GDM1 (cell line): ENCODE measurements at regions not wholly inside any gene's neighbourhood (a gene's known extent, or its start where the extent isn't known, plus 50 kb on each side); places are given as distances from the start of the nearest gene placed in this dataset.
"Not testable (repeated sequence)": the region's sequence is repeated elsewhere in the genome, so short reads cannot be mapped to it uniquely, and the experiment has no call there.

Experiments
- DNase-seq: peaks from one replicate; lab custom pipeline; 2025; lab: John Stamatoyannopoulos, UW

GRCh38 chr10:29794776-29795611 is 160.2 kb upstream of the SVIL start:
- DNase-seq, result no peak

DNA sequence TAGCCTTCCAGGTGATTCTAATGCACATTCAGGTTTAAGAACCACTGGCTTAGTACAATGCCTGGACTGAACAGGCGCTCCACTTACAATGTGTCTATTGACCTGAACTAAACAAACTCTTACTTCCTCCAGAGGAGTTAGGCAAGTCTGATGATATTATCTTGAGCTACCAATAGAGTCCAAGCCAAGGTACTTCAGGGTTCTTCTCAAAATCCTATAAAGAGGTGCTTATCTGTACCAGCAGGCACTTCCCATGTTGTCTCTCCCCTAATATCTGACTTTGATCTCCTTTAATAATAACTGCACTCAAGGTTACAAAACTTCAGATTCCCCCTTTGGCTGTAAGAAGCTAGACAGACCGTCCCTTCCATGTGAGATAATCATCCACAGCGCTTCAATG is 157.0 kb upstream of the SVIL start:
- DNase-seq, result no peak

GRCh38 chr10:29790207-29790606 is 155.4 kb upstream of the SVIL start:
- no peak for DNase-seq

DNA sequence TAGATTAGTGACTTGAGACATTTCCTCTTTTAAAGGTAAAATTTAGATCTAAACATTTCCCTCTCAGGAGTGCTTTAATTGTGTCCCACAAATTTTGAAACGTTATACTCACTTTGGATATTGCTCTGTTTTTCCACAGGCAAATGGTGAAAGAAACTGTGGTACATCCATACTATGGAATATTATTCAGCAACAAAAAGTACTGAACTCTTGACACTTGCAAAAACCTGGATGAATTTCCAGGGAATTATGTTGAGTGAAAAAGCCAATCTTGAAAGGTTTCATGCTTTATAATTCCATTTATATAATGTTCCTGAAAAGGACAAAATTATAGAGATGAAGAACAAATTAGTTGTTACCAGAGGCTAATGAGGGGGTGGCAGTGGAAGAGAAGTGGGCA is 153.3 kb upstream of the SVIL start:
- DNase-seq, result no peak

DNA sequence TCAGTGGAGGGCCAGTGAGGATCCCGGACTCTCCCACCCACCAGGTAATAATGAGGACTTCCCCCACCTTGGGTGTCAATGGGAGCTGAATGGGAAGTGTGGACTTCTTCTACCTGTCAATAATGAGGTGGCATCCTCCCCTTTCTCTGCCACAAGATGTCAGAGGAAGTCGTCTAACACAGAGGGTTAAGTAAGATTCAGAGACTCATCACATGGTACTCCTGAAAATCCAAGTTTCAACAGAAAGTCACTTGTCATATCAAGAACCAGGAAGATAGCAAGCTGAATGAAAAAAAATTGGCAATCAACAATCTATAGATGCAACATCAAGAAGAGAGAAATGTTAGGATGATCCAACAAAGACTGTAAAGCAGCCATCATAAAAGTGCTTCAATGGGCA is 150.9 kb upstream of the SVIL start:
- no peak for DNase-seq

DNA sequence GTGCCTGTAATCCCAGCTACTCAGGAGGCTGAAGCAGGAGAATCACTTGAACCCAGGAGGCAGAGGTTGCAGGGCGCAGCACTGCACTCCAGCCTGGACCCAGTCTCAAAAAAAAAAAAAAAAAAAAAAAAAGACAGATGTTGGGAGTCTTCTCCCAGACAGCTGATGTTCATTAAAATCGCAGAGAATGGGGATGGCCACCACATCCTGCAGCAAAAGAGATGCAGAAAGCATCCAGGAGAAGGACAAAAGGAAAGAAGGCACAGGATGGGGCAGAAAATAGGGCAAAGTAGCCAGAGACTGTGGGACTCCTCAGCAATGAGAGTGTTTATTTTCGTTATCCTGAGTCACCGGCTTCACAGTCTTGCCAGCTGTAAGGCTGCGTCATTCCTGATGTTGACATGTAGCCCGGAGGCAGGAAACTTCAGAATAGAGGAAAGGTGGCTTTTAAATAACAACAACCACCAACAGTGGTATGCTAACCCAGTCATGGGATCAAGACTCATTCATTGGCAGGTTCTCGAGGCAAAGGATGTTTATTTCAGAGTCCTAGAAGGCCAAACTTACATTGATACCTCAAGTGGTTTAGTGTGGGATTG is 149.5 kb upstream of the SVIL start:
- DNase-seq, result no peak

DNA sequence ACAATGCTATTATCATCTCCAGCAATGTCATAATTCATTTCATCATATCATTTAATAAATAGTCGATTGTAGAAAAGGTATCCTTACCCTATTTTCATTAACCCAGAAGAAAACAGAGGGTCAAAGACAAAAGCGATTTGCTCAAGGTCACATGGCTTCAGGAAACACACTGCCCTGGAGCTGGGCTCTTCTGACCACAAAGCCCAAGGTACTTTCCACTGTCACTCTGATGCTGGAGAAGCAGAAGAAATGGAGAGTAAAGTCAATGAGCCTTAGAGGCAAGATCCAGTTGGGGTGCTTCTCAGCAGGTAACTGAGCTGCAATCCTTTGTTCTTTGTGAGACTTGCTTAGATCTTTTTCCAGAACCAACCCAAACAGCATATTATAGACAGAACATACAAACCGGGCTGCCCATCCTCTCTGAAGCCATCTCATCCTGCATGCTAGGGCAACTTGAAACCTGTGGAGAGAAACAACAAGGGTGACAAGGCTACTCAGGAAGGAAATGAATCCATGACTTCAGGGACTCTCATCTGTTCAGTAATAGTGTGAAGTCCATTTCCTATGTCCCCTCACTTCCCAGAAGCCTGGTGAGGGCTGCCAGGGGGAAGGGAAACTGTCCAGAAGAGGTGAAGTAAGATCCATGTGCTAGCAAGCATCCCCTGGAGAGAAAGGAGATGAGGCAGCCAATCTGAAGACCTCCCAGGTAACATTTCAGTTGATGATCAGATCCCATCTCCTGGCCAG is 148.6 kb upstream of the SVIL start:
- no peak for DNase-seq

- DNase-seq, result no peak
Measured at GRCh38 chr10:29780639-29781038, 145.9 kb upstream of the SVIL start.

- no peak for DNase-seq
Measured at GRCh38 chr10:29780096-29780495, 145.3 kb upstream of the SVIL start.

GRCh38 chr10:29776246-29776645 is 141.5 kb upstream of the SVIL start:
- DNase-seq, result no peak

GRCh38 chr10:29774475-29774874 is 139.7 kb upstream of the SVIL start:
- DNase-seq, result no peak

DNA sequence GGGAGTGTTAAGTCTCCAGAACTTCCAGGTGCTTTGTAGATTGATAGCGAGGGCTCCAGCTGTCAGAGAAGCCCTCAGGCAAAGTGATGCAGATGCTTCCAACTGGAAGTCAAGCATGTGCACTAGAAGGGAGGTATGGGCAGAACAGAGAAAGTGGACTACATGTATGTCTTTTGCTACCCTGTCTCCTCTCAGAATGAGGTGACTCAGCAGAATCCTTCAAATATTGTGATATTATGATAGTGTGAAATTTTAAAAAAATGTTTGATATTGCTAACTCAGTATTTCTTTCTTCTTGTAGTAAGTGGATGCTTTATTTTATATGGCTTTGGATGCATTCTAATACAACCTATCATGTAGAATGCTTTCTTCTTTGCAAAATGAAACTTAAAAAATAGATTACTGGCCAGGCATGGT is 138.9 kb upstream of the SVIL start:
- no peak for DNase-seq

DNA sequence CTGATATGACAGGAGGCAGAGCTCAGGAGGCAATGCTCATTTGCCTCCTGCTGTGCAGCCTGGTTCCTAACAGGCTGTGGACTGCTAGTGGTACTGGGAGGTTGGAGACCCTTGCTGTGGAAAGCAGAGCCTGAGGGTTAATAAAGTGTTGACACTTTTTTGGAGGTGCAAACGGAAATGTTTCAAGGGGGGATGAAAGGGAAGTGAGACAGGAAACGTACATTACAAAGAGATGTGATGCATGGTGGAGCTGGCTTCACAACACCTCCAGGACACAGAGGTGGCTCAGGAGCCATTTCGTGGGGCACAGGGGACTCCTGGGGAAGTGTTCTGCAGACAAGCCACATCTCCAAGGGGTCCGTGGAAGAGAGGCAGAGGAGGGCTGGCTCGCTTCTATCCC is 137.6 kb upstream of the SVIL start:
- no peak for DNase-seq

DNA sequence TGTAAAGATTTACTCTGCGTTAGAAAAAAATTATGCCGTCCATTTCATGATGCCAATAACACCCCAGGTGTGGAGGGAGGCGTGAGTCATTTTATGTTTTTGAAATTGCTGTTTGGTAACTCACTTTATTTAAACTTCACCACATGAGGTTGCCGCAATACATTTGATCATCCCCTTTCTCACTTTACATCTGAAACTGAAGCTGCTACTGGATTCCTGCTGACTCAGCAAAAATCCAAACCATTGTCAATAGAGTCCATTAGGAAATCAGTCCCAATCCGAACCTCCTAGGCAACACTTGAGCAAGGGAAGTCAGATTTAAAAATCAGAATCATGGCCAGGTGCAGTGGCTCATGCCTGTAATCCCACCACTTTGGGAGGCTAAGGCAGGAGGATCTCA is 136.6 kb upstream of the SVIL start:
- no peak for DNase-seq

- not testable (repeated sequence) for DNase-seq
Measured at GRCh38 chr10:29769277-29769676, 134.5 kb upstream of the SVIL start.

GRCh38 chr10:29767968-29768367 is 133.2 kb upstream of the SVIL start:
- no peak for DNase-seq

- DNase-seq, result no peak
Measured at GRCh38 chr10:29766753-29767152, 132.0 kb upstream of the SVIL start.

GRCh38 chr10:29765330-29765729 is 130.6 kb upstream of the SVIL start:
- no peak for DNase-seq

DNA sequence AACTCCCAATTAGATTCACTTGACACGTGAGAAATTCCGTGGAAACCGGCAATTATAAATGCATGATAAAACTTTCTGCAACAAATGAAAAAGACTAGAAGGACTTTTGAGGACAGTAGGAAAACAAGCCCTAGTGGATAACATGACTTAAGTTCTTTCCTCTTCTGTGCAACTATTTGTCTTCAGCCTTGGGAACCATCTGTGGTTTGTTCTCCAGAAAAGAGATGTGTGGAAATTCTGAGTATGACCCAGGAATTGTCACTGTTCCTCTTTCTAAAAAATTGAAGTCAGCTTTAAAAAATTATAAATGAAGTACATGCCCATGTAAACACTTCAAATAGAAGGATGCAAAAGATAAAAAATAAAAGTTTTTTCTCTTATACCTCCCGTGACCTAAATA is 128.6 kb upstream of the SVIL start:
- DNase-seq, result no peak

DNA sequence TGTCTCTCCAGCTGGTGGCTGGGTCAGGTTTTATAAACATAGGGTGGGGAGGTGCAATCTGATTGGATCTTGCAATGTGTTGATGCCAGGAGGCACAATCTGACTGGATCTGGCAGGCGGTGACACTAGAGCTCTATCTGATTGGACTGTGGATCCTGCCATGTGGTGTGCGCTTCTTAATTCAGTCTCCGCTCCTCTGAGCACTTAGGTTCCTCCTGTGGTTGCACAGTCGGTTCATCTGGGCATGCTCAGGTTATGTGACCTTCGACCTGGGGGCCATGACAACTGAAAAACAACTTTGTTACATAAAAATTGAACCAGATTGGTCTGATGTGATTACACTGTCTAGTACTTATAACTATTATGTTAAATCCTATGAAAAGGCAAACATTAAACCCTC is 127.1 kb upstream of the SVIL start:
- DNase-seq, result no peak

GRCh38 chr10:29760138-29760900 is 125.5 kb upstream of the SVIL start:
- no peak for DNase-seq

DNA sequence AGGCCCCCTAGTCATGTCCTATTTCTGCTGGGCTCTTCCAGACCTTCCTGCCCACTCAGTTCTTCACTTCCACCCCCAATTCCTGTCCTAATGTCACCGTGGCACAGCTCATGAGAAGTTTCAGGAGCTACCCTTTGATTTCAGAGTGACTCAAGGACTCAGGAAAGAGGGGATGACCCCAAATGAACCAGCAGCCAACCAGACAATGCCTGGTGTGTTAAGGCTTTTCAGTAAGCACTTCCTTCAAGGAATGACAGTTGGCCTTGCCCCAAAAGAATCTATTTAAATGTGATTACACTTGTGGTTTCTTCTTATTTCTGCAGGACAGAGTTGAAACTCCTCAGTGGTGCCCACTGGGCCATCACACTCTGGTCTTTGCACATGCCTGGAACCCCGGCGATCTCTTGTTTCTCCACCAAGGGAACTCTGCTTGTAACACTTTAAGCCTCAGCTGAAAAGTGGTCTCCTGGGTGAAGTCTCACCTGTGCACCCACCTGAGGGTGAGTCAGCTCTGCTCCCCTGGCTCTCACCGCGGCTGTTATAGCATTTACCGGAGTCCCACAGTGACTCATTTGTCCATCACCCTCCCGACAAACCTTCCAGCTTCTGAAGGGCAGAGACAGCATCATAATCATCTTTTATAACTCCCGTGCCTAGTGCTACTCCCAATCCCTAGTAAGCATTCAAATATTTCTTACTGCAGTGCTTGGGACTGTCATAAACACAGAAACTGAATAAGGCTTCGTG is 123.0 kb upstream of the SVIL start:
- no peak for DNase-seq
